ENCODE measurements at regions not wholly inside any gene's neighbourhood (a gene's known extent, or its start where the extent isn't known, plus 50 kb on each side); places are given as distances from the start of the nearest gene placed in this dataset.

- ChIA-PET POLR2A (no interaction called here), CTCF (no interaction called here)
- Histone ChIP-seq H3K36me3 (ENCODE audit: control insufficient read depth, insufficient read depth, low read length) (no peaks in the 10 kb centered on the region), H3K27me3 (ENCODE audit: control insufficient read depth, insufficient read depth, low read length) (peaks cover 2% of the 10 kb centered on the region; the same call in 1 of the 2 replicates), H3K4me3 (ENCODE audit: low read depth, low read length) (no peak overlapping the region)
- DNase-seq (ENCODE audit: low read depth), result no peak
- no peak for TF ChIP-seq CTCF (IDR thresholded peaks at IDR 0.05; ENCODE audit: insufficient read depth, low read depth, low read length)
Measured at GRCh38 chr16:54540525-54541180, 254.1 kb upstream of the IRX3 start.

DNA sequence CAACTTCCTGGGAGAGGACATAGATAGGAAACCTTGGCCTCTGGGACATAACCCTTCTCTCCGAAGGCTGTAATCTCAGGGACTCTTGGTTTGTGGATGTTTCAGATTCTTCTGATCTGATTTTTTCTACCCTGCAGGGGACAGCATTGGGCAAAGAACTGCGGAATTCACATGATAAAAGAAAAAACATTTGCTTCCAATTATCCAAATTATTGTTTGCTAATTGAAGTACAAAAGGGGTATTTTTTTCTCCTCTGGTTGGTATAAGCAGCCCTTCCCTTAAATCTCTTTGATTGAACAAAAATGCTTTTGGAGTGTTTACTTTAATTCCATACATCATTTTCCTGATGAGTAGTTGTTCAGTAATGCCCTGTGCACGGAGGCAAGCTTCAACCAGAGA, 251.7 kb upstream of the IRX3 start:
- CTCF ChIA-PET, result interaction anchor here (0.6 to 0.7 kb wide), 2 partner anchors 20 to 389 kb away, joined by 4 to 5 read pairs; no protein-coding TSS in a partner anchor

GRCh38 chr16:54533856-54534490, 247.4 kb upstream of the IRX3 start:
- peaks cover 2% of the 10 kb centered on the region; the same call in 1 of the 2 replicates for H3K27me3 ChIP-seq (ENCODE audit: control insufficient read depth, insufficient read depth, low read length)
- ChIA-PET POLR2A (no interaction called here), CTCF (no interaction called here)
- no peak for TF ChIP-seq CTCF (IDR thresholded peaks at IDR 0.05; ENCODE audit: insufficient read depth, low read depth, low read length)
- no peak overlapping the region for H3K4me3 ChIP-seq (ENCODE audit: low read depth, low read length)
- no peak for DNase-seq (ENCODE audit: low read depth)
- H3K36me3 ChIP-seq (ENCODE audit: control insufficient read depth, insufficient read depth, low read length), result no peaks in the 10 kb centered on the region

More for the DNA sequence above, 251.7 kb upstream of the IRX3 start:
- Histone ChIP-seq H3K36me3 (ENCODE audit: control insufficient read depth, insufficient read depth, low read length) (no peaks in the 10 kb centered on the region), H3K4me3 (ENCODE audit: low read depth, low read length) (no peak overlapping the region), H3K27me3 (ENCODE audit: control insufficient read depth, insufficient read depth, low read length) (peaks cover 2% of the 10 kb centered on the region; the same call in 1 of the 2 replicates)
- POLR2A ChIA-PET, result no interaction called here
- no peak for TF ChIP-seq CTCF (IDR thresholded peaks at IDR 0.05; ENCODE audit: insufficient read depth, low read depth, low read length)
- DNase-seq (ENCODE audit: low read depth), result no peak

DNA sequence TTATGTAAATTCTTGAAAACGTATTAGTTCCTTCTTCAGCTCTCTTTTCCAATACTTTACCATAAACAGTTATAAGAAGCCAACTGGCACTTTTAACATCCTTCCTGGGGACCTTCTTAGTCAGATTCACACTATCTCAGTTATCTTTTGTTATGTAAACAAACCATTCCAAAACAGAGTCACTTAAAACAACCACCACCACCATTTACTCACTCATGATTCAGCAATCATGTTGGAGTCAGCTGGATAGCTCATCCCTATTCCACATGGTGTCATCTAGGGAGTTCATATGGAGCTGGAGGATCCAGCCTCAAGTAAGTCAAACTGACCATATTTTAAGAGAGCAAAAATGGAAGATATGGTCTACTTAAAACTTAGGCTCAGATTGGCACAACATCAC, 240.3 kb upstream of the IRX3 start:
- TF ChIP-seq CTCF (IDR thresholded peaks at IDR 0.05; ENCODE audit: insufficient read depth, low read depth, low read length), result no peak
- no peak for DNase-seq (ENCODE audit: low read depth)
- ChIA-PET POLR2A (no interaction called here), CTCF (no interaction called here)
- no peaks in the 10 kb centered on the region for H3K36me3 ChIP-seq (ENCODE audit: control insufficient read depth, insufficient read depth, low read length)
- no peak overlapping the region for H3K4me3 ChIP-seq (ENCODE audit: low read depth, low read length)
- H3K27me3 ChIP-seq (ENCODE audit: control insufficient read depth, insufficient read depth, low read length), result no peaks in the 10 kb centered on the region

DNA sequence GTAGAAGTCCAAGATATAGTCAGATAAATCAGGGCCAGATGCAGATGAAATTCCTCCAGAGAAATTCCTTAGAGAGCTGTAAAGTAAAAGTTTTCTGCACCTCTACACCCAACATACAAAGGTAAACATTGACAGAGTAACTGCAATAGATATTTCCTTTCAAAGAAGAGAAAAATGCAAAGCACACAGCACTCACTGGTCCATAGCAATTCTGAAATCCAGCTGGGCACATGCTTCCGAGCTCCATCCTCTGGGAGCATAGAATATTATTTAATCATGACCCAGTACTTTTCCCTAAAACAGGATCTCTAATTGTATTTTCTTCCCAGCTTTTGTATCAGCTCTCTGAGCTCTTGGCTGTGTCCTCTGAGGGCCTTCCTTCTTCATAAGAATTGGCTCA, 239.5 kb upstream of the IRX3 start:
- TF ChIP-seq CTCF (IDR thresholded peaks at IDR 0.05; ENCODE audit: insufficient read depth, low read depth, low read length), result no peak
- Histone ChIP-seq H3K36me3 (ENCODE audit: control insufficient read depth, insufficient read depth, low read length) (no peaks in the 10 kb centered on the region), H3K4me3 (ENCODE audit: low read depth, low read length) (no peak overlapping the region), H3K27me3 (ENCODE audit: control insufficient read depth, insufficient read depth, low read length) (no peaks in the 10 kb centered on the region)
- ChIA-PET POLR2A (no interaction called here), CTCF (no interaction called here)
- no peak for DNase-seq (ENCODE audit: low read depth)

All from BJ (cell line).